Naive B cell (primary cell): ENCODE measurements at regions not wholly inside any gene's neighbourhood (a gene's known extent, or its start where the extent isn't known, plus 50 kb on each side); places are given as distances from the start of the nearest gene placed in this dataset.
"Not testable (repeated sequence)": the region's sequence is repeated elsewhere in the genome, so short reads cannot be mapped to it uniquely, and the experiment has no call there.

Experiments
- ATAC-seq, 2 donors: fragments of 150-1000 bp; cut with Tn5 transposase; 2 replicates each; pipeline ENCODE4 v1.10.0; 2021; ENCODE audit warnings: low read depth in 2 of 2, mild to moderate bottlenecking in 2 of 2, moderate library complexity in 2 of 2
- DNase-seq: peaks from one replicate; pipeline ENCODE4 v3.0.0; 2022
- H3K27ac Mint-ChIP-seq, 6 donors: one replicate each; pipeline ENCODE4 v1.8.0; 2020 to 2022; ENCODE audit warnings: mild to moderate bottlenecking in 6 of 6, mixed read lengths in 6 of 6, moderate library complexity in 5 of 6, inconsistent platforms in 2 of 6
- H3K27me3 Mint-ChIP-seq, 3 donors: one replicate each; pipeline ENCODE4 v1.8.0; 2021 to 2022; ENCODE audit warnings: mixed read lengths in 3 of 3, mild to moderate bottlenecking in 1 of 3
- H3K36me3 Mint-ChIP-seq, 2 donors: one replicate each; pipeline ENCODE4 v1.8.0; 2020 to 2022; ENCODE audit warnings: mixed read lengths in 2 of 2, inconsistent platforms in 1 of 2, mild to moderate bottlenecking in 1 of 2
- H3K4me1 Mint-ChIP-seq, 3 donors: one replicate each; pipeline ENCODE4 v1.8.0; 2020 to 2022; ENCODE audit warnings: mixed read lengths in 3 of 3, inconsistent platforms in 1 of 3, mild to moderate bottlenecking in 1 of 3, moderate library complexity in 1 of 3
- H3K4me3 Mint-ChIP-seq, 8 donors: one replicate each; pipeline ENCODE4 v1.8.0; 2020 to 2022; ENCODE audit warnings: mild to moderate bottlenecking in 8 of 8, mixed read lengths in 8 of 8, moderate library complexity in 8 of 8, inconsistent platforms in 2 of 8
- H3K9me3 Mint-ChIP-seq, 7 donors: one replicate each; pipeline ENCODE4 v1.8.0; 2020 to 2022; ENCODE audit warnings: mixed read lengths in 7 of 7, mild to moderate bottlenecking in 5 of 7, inconsistent platforms in 2 of 7, moderate library complexity in 1 of 7

DNA sequence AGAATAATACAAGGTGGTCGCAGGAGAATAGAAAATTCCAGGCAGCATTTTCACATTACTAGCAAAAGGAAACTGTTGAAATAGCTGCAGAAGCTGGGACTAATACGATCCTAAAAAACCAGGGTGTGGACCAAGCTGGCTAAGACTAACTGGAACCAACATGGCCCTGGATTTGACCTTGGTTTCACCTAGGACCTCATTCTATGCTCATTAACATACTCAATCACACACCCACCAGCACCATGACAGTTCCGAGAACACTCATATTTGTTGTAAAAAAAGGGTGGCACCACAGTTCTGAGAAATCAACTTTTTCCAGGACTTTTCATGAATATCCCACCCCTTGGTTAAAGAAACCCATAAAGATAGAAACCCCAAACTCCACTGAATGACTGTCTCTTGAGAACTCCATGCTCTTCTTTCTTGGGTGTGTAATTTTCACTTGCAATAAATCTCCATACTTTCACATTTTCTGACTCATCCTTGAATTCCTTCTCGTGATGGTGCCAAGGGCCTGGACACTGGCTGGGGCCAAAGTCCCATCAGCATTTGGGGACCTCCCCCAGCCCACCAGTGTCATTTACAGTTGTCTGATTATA lies 164.3 kb upstream of the CHST9 start:
- no peaks in the 10 kb centered on the region for H3K4me1 Mint-ChIP-seq
- DNase-seq (no peak), ATAC-seq (no peak)
- H3K9me3 Mint-ChIP-seq: peaks cover 0 to 11% (median 8%) of the 10 kb centered on the region in 7 donors
- no peak overlapping the region for H3K4me3 Mint-ChIP-seq
- no peak overlapping the region for H3K27ac Mint-ChIP-seq
- H3K27me3 Mint-ChIP-seq: no peaks in the 10 kb centered on the region
- H3K36me3 Mint-ChIP-seq: no peaks in the 10 kb centered on the region

DNA sequence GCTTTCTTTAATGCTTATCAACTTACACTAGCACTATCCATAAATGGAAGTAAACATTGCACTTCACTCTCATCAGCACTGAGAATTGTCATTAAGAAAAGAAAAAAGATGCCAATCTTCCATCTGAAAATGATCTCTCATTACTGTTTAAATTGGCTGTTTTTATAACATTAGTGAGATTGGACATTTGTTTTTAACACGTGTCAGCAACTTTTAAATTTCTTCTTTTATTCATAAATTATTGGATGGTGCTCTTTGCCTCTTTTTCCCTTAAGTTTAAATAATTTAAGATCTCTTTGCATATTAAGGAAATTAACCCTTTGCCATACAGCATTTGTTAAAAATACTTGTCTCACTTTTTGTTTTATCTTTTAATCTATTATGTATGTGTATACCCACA lies 146.5 kb upstream of the CHST9 start:
- no peak overlapping the region for H3K27ac Mint-ChIP-seq
- no peaks in the 10 kb centered on the region for H3K4me1 Mint-ChIP-seq
- ATAC-seq (no peak), DNase-seq (no peak)
- no peaks in the 10 kb centered on the region for H3K27me3 Mint-ChIP-seq
- H3K9me3 Mint-ChIP-seq: peaks cover 0 to 6% (median 3%) of the 10 kb centered on the region in 7 donors
- no peaks in the 10 kb centered on the region for H3K36me3 Mint-ChIP-seq
- H3K4me3 Mint-ChIP-seq: no peak overlapping the region

DNA sequence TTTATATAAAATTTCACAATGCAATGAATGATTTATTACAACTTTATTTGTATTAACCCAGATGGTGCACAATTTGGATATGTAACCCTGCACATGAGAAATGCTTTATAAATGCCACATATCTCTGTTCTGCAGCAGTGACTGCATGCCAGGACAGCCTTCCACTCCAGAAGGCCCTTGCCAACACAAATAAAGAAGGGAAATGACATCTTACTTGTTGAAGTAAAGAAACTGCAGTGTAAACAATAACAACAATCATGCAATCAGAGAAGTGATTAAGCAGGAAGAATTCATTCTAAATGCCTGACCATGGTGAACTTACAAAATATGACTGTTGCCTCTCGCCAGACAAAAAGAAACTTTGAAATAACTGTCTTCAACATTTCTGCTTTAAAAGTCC lies 129.9 kb upstream of the CHST9 start:
- no peak overlapping the region for H3K27ac Mint-ChIP-seq
- H3K27me3 Mint-ChIP-seq: no peaks in the 10 kb centered on the region
- H3K9me3 Mint-ChIP-seq: peaks cover 0 to 17% (median 2%) of the 10 kb centered on the region in 7 donors
- no peak for DNase-seq
- no peak for ATAC-seq
- H3K4me1 Mint-ChIP-seq: no peaks in the 10 kb centered on the region
- H3K4me3 Mint-ChIP-seq: no peak overlapping the region
- H3K36me3 Mint-ChIP-seq: no peaks in the 10 kb centered on the region

DNA sequence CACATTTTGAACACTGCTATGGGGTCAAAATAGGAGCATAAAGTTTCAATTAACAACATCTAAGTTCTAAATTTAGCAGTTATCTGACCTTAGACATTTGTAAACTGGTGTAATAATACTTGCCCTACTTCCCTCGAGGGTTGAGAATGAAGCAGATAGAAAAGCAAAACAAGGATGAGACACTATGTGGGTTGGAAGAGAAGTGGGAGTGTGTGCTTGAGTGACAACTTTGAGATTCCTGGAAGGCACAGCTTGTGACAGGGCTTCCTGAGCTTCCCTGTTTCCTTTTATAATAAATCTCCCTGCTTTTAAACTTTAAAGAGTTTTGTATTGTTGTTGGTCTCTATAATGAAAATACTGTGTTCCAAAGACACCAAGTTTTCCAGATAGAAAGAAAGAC lies 128.6 kb upstream of the CHST9 start:
- no peaks in the 10 kb centered on the region for H3K36me3 Mint-ChIP-seq
- ATAC-seq (no peak), DNase-seq (no peak)
- no peak overlapping the region for H3K27ac Mint-ChIP-seq
- H3K27me3 Mint-ChIP-seq: no peaks in the 10 kb centered on the region
- H3K9me3 Mint-ChIP-seq: peaks cover 0 to 12% (median 2%) of the 10 kb centered on the region in 7 donors
- no peaks in the 10 kb centered on the region for H3K4me1 Mint-ChIP-seq
- no peak overlapping the region for H3K4me3 Mint-ChIP-seq

DNA sequence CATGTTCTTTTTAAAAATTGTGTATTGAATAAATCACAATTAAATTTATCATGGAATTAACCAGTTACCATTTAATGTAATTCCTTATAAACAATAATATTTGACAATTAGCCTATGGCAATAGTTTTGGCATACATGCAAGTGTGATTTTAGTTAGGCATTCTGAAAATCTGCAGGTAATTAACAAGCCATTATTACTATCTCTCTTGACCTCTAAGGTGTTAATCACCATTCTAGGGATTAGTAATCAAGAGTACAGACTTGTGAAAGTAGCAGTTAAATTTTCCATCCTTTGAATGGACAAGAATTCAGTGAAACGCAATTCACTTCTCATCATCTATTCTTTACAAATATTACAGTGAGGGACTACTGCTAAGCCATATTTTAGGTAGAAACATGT lies 127.7 kb upstream of the CHST9 start:
- ATAC-seq (no peak), DNase-seq (no peak)
- Mint-ChIP-seq H3K4me1 (no peaks in the 10 kb centered on the region), H3K4me3 (no peak overlapping the region), H3K36me3 (no peaks in the 10 kb centered on the region), H3K27me3 (no peaks in the 10 kb centered on the region), H3K27ac (no peak overlapping the region), H3K9me3 (peaks cover 0 to 11% (median 2%) of the 10 kb centered on the region in 7 donors)

DNA sequence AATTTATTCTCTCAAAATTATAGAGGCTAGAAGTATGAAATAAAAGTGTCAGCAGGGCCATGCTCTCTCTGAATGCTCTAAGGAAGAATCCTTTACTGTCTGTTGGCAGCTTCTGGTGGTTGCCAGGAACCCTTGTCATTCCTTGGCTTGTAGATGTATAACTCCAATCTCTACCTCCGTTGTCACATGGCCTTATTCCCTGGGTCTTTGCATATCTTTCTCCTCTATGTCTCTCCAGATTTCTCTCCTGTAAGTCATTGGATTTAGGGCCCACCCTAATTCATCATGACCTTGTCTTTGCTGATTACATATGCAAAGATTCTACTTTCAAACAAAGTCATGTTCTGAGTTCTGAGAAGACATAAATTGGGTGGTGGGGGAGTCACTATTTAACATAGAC lies 127.0 kb upstream of the CHST9 start:
- Mint-ChIP-seq H3K27me3 (no peaks in the 10 kb centered on the region), H3K9me3 (peaks cover 0 to 11% (median 2%) of the 10 kb centered on the region in 7 donors), H3K4me3 (no peak overlapping the region), H3K36me3 (no peaks in the 10 kb centered on the region), H3K4me1 (no peaks in the 10 kb centered on the region), H3K27ac (no peak overlapping the region)
- ATAC-seq (no peak), DNase-seq (no peak)

DNA sequence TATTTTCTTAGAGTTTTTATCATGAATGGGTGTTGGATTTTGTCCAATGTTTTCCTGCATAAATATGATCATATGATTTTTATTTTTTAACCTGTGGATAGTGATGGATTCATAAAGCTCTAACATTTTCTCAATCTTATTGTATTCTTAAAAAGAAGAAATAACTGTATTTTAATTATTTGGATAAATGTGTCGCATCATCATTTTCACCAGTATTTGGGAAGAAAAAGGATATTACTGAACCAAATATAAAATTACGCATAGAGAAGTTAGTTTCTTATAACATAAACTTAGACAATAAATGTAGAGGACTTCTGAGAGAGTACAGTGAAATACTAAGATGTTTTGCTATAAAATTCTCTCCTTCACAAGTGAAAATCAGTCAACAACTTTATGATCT lies 126.0 kb upstream of the CHST9 start:
- Mint-ChIP-seq H3K4me1 (no peaks in the 10 kb centered on the region), H3K27ac (no peak overlapping the region), H3K9me3 (peaks cover 0 to 10% (median 2%) of the 10 kb centered on the region in 7 donors), H3K27me3 (no peaks in the 10 kb centered on the region), H3K36me3 (no peaks in the 10 kb centered on the region), H3K4me3 (no peak overlapping the region)
- ATAC-seq (no peak), DNase-seq (no peak)

DNA sequence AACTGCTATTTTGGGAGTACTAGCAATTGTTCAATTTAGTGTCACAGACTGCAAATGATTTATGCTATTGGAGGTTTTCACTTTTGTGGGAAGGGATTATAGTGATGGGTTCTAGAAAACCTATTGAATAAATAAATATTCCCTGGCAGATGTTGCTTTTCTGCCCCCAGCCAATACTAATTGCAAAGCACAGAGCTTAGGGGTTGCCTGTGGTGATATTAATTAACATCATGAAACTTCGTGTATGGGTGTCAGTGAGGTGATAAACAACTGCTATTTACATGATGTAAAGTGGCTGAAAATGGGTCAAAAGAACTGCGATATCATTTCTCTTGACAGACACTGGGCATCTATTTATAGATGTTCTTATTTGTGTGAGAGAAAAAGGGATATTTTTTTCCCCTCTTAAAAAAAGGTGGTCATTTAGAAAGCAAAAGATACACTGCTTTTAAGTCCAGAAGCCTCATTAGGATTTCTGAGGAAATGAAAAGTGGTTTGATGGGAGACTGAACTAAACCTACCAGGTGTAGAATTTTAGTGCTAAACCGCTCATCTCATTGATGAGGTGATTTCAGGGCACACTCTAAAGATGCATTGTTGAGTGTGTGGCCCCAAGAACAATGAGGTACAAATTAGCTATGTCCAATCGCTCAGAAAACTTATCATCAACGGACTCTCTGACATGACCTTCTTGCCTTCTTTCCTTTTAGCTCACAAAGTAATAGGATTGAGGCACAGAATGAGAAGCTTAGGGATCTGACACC lies 116.7 kb upstream of the CHST9 start:
- Mint-ChIP-seq H3K4me1 (no peaks in the 10 kb centered on the region), H3K9me3 (peaks cover 0 to 11% (median 0%) of the 10 kb centered on the region in 7 donors), H3K4me3 (no peak overlapping the region), H3K27me3 (no peaks in the 10 kb centered on the region), H3K36me3 (no peaks in the 10 kb centered on the region), H3K27ac (no peak overlapping the region)
- DNase-seq (no peak), ATAC-seq (no peak)

DNA sequence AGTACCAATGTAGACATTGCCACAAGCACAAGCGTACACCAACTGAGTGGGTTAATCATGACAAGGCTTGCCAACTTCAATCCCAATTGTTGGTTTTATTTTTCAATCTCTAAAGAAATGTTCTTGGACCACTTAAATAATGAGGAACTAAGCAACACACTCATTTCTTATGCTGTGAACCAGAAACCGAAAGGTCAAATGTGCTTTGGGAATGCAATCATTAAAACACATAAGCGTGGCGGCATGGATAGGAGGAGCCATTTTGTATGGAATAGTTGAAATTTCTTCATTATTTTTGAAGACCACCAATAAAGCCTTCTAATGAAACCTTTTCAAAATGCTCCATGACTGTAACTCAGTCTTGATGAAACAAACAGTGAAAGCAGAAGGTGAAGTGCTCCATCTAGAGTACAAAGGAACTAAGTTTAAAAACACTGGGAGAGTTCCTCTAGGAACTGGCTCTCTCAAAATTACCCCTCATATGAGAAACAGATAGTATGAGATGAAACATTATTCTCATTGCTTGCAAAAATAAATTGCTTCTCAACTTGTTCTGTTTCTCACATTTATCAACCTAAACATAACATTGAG lies 113.2 kb upstream of the CHST9 start:
- Mint-ChIP-seq H3K27me3 (no peaks in the 10 kb centered on the region), H3K9me3 (peaks cover 0 to 8% (median 2%) of the 10 kb centered on the region in 7 donors), H3K36me3 (no peaks in the 10 kb centered on the region)

DNA sequence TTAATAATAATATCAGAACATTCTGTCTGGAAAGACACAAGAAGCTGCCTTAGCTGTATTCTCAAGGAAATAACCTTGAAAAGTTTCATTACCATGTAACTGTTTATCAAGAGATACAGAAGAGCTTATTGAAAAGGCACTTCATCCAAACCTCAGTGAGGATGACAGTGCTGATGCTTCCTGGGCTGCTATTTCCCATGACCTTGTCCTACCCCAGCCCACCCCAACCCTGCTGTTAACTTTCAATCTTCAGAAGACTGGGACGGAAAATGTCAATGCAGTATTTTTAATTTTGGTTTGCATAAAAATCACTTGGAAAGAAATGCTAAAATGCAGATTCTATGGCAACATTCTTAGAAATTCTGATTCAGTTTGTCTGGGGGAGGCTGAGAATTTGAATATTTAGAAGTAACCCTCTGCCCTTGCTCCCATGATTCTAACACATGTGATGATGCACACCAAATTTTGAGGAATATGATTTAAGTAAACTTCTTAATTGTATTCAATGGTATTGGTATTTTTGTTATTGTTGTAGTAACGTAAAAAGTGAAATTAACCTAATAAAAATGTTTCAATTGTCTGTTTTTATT lies 101.0 kb upstream of the CHST9 start:
- H3K27me3 Mint-ChIP-seq, H3K4me1 Mint-ChIP-seq, H3K27ac Mint-ChIP-seq, DNase-seq, H3K4me3 Mint-ChIP-seq, ATAC-seq, H3K36me3 Mint-ChIP-seq, H3K9me3 Mint-ChIP-seq: not testable (repeated sequence)

More for the DNA sequence above, 113.2 kb upstream of the CHST9 start:
- H3K4me3 Mint-ChIP-seq: no peak overlapping the region
- DNase-seq: no peak
- no peaks in the 10 kb centered on the region for H3K4me1 Mint-ChIP-seq
- no peak for ATAC-seq
- H3K27ac Mint-ChIP-seq: no peak overlapping the region

DNA sequence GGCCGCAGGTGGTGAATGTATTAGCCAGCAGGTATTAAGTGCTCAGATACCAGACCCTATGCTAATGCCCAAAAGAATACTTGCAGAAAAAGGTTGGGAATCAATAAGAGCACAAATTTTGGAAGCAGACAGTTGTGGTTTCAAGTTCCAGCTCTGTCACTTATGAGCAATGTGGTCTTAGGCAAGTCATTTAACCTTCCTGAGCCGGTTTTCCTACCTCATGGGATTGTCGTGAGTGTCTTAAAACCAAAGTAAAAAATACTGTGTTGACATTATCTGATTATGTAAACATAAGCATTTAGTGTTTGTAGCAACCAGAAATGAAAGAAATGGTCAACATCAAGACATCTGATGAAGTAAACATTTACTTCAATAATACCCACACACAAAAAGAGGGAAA lies 93.0 kb upstream of the CHST9 start:
- DNase-seq: no peak
- peaks cover 0 to 11% (median 5%) of the 10 kb centered on the region in 7 donors for H3K9me3 Mint-ChIP-seq
- ATAC-seq: no peak
- H3K4me1 Mint-ChIP-seq: no peaks in the 10 kb centered on the region
- no peaks in the 10 kb centered on the region for H3K36me3 Mint-ChIP-seq
- no peak overlapping the region for H3K4me3 Mint-ChIP-seq
- no peaks in the 10 kb centered on the region for H3K27me3 Mint-ChIP-seq
- no peak overlapping the region for H3K27ac Mint-ChIP-seq

DNA sequence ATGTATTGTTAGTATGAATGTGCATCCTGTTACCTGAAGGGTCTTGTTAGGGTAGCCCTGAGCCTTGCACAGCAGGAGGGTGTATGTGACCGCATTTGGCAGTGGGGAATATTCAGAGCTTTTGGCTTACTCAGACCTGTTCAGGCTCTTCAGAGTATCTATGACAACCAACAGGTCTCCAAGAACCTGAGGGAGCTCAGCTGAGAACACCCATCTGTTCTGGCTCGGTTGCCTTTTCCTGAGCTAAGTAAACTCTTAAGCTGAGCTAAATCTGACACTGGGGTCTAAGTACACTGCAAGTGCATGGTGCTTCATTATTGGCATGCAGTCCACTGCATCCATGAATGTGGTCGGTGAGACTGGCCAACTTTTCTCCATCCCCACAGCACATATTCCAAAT lies 92.4 kb upstream of the CHST9 start:
- H3K4me3 Mint-ChIP-seq: no peak overlapping the region
- no peaks in the 10 kb centered on the region for H3K36me3 Mint-ChIP-seq
- no peak for ATAC-seq
- H3K4me1 Mint-ChIP-seq: no peaks in the 10 kb centered on the region
- DNase-seq: no peak
- H3K27ac Mint-ChIP-seq: no peak overlapping the region
- H3K9me3 Mint-ChIP-seq: peaks cover 0 to 11% (median 5%) of the 10 kb centered on the region in 7 donors
- no peaks in the 10 kb centered on the region for H3K27me3 Mint-ChIP-seq

DNA sequence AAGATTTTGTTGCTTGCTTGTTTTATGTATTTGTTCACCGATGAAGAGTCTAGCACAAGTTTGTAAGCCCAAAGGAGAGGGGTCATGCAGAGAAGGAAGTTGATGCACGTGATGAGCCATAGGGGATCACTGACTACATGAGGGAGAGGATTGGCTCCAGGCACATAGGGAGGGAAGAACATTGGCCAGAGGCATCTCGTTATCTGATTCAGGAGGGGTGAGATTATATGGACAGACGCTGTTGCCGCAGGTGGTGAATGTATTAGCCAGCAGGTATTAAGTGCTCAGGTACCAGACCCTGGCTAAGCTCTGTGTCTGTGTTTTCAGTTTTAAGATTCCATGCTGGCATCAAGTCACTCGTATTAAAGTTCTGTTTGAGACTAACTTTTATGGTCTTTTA lies 91.8 kb upstream of the CHST9 start:
- no peak for ATAC-seq
- DNase-seq: no peak
- no peaks in the 10 kb centered on the region for H3K36me3 Mint-ChIP-seq
- H3K4me3 Mint-ChIP-seq: no peak overlapping the region
- no peak overlapping the region for H3K27ac Mint-ChIP-seq
- H3K9me3 Mint-ChIP-seq: peaks cover 0 to 11% (median 5%) of the 10 kb centered on the region in 7 donors
- H3K27me3 Mint-ChIP-seq: no peaks in the 10 kb centered on the region
- no peaks in the 10 kb centered on the region for H3K4me1 Mint-ChIP-seq

DNA sequence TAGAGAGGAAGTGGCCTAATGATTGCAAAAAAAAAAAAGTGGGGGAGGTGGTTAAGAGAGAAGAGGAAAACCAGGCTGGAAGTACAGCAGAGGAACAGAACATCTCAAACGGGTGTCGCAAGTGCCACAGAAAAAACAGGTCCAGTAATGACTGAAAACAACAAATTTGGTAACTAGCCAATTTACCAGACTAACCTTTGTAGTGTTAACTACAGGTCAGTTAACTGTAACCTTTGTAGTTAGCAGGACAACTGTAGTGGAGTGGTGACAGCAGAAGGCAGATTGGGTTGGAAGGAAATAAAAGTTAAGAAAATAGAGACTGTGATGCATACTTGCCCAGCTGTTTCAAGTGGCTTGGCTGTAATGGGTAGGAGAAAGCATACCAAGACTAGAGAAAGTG lies 91.4 kb upstream of the CHST9 start:
- H3K27ac Mint-ChIP-seq: no peak overlapping the region
- peaks cover 0 to 11% (median 5%) of the 10 kb centered on the region in 7 donors for H3K9me3 Mint-ChIP-seq
- no peaks in the 10 kb centered on the region for H3K36me3 Mint-ChIP-seq
- ATAC-seq (no peak), DNase-seq (no peak)
- no peak overlapping the region for H3K4me3 Mint-ChIP-seq
- no peaks in the 10 kb centered on the region for H3K4me1 Mint-ChIP-seq
- no peaks in the 10 kb centered on the region for H3K27me3 Mint-ChIP-seq
